ENCODE measurements at regions not wholly inside any gene's neighbourhood (a gene's known extent, or its start where the extent isn't known, plus 50 kb on each side); places are given as distances from the start of the nearest gene placed in this dataset.

- Histone ChIP-seq H3K4me3 (ENCODE audit: insufficient read depth, low read depth, low read length, poor library complexity, severe bottlenecking) (no peak overlapping the region), H3K36me3 (ENCODE audit: control insufficient read depth, insufficient read depth, low read length) (no peaks in the 10 kb centered on the region), H3K9me3 (ENCODE audit: control insufficient read depth, low read length) (no peaks in the 10 kb centered on the region), H3K4me1 (ENCODE audit: control insufficient read depth, insufficient read depth, low read length, poor library complexity, severe bottlenecking) (no peaks in the 10 kb centered on the region), H3K27ac (ENCODE audit: insufficient read depth, low read length, poor library complexity, severe bottlenecking) (no peak overlapping the region), H3K27me3 (replicated peaks; ENCODE audit: control insufficient read depth, insufficient read depth, low read length, poor library complexity, severe bottlenecking) (peaks cover 2% of the 10 kb centered on the region)
- no peak for DNase-seq
Measured at GRCh38 chr1:59007820-59008598, 224.2 kb upstream of the JUN start.

- Histone ChIP-seq H3K9me3 (ENCODE audit: control insufficient read depth, low read length) (no peaks in the 10 kb centered on the region), H3K4me3 (ENCODE audit: insufficient read depth, low read depth, low read length, poor library complexity, severe bottlenecking) (no peak overlapping the region), H3K36me3 (ENCODE audit: control insufficient read depth, insufficient read depth, low read length) (no peaks in the 10 kb centered on the region), H3K27me3 (replicated peaks; ENCODE audit: control insufficient read depth, insufficient read depth, low read length, poor library complexity, severe bottlenecking) (peaks cover 2% of the 10 kb centered on the region), H3K4me1 (ENCODE audit: control insufficient read depth, insufficient read depth, low read length, poor library complexity, severe bottlenecking) (no peaks in the 10 kb centered on the region), H3K27ac (ENCODE audit: insufficient read depth, low read length, poor library complexity, severe bottlenecking) (no peak overlapping the region)
- no peak for DNase-seq
Measured at GRCh38 chr1:59008599-59009347, 224.9 kb upstream of the JUN start.

- no peak overlapping the region for H3K4me3 ChIP-seq (ENCODE audit: insufficient read depth, low read depth, low read length, poor library complexity, severe bottlenecking)
- H3K36me3 ChIP-seq (ENCODE audit: control insufficient read depth, insufficient read depth, low read length), result no peaks in the 10 kb centered on the region
- DNase-seq, result no peak
- H3K4me1 ChIP-seq (ENCODE audit: control insufficient read depth, insufficient read depth, low read length, poor library complexity, severe bottlenecking), result no peaks in the 10 kb centered on the region
- no peak overlapping the region for H3K27ac ChIP-seq (ENCODE audit: insufficient read depth, low read length, poor library complexity, severe bottlenecking)
- H3K27me3 ChIP-seq (replicated peaks; ENCODE audit: control insufficient read depth, insufficient read depth, low read length, poor library complexity, severe bottlenecking), result peaks cover 2% of the 10 kb centered on the region
- H3K9me3 ChIP-seq (ENCODE audit: control insufficient read depth, low read length), result no peaks in the 10 kb centered on the region
Measured at GRCh38 chr1:59011663-59012062, 227.8 kb upstream of the JUN start.

DNA sequence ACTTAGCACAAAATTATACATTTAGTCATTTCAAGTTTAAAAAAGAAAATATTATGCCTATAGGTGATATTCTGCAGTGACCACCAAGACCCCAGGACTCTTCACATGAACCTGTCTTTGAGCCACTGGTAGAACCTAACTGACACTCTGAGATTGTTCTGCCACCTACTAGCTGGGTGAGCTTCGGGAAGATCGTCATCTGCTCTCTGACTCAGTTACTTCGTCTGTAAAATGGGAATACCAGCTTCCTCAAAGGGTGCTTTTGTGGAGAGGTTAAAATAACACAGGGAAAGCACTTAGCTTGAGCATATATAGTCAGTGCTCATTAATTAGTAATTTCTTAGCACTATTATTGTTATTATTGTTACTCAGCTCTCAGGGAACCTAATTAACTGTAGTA, 228.5 kb upstream of the JUN start:
- no peaks in the 10 kb centered on the region for H3K4me1 ChIP-seq (ENCODE audit: control insufficient read depth, insufficient read depth, low read length, poor library complexity, severe bottlenecking)
- no peak for DNase-seq
- no peaks in the 10 kb centered on the region for H3K9me3 ChIP-seq (ENCODE audit: control insufficient read depth, low read length)
- no peak overlapping the region for H3K27ac ChIP-seq (ENCODE audit: insufficient read depth, low read length, poor library complexity, severe bottlenecking)
- no peak overlapping the region for H3K4me3 ChIP-seq (ENCODE audit: insufficient read depth, low read depth, low read length, poor library complexity, severe bottlenecking)
- peaks cover 2% of the 10 kb centered on the region for H3K27me3 ChIP-seq (replicated peaks; ENCODE audit: control insufficient read depth, insufficient read depth, low read length, poor library complexity, severe bottlenecking)
- no peaks in the 10 kb centered on the region for H3K36me3 ChIP-seq (ENCODE audit: control insufficient read depth, insufficient read depth, low read length)

DNA sequence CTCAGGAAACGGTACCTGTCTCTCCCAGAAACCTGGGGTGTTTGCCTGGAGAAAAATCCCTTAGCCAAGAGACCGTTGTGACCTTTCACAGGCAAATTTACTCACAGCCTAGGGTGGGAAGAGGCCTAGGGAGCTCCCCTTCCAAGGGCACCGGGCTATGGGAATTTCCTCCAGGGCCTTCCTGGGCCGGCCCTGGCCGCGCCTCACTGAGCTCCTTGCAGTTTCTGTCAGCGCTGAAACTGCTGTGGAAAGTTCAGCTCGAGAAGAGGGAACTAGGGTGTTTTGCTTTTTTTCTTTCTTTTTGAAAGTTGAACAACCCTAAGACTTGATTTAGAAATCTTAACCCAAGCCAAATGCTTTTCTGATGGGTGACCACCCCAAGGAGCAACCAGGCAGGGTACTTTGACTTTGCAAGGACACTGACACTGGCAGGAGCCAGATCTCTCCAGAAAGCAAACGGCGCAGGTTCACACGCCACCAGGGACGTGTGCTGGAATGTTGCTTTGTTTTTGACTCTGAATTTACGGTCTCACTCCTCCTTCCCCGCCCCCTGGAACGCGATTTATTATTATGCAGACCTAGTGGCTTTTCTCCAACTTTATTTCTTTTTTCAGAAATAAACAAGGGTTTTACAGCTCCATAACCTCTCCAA, 229.6 kb upstream of the JUN start:
- no peaks in the 10 kb centered on the region for H3K36me3 ChIP-seq (ENCODE audit: control insufficient read depth, insufficient read depth, low read length)
- no peaks in the 10 kb centered on the region for H3K9me3 ChIP-seq (ENCODE audit: control insufficient read depth, low read length)
- H3K4me3 ChIP-seq (ENCODE audit: insufficient read depth, low read depth, low read length, poor library complexity, severe bottlenecking), result no peak overlapping the region
- no peaks in the 10 kb centered on the region for H3K4me1 ChIP-seq (ENCODE audit: control insufficient read depth, insufficient read depth, low read length, poor library complexity, severe bottlenecking)
- peaks cover 2% of the 10 kb centered on the region for H3K27me3 ChIP-seq (replicated peaks; ENCODE audit: control insufficient read depth, insufficient read depth, low read length, poor library complexity, severe bottlenecking)
- no peak overlapping the region for H3K27ac ChIP-seq (ENCODE audit: insufficient read depth, low read length, poor library complexity, severe bottlenecking)
- no peak for DNase-seq

GRCh38 chr1:59013928-59014279, 230.1 kb upstream of the JUN start:
- no peak for DNase-seq
- H3K4me3 ChIP-seq (ENCODE audit: insufficient read depth, low read depth, low read length, poor library complexity, severe bottlenecking), result no peak overlapping the region
- no peaks in the 10 kb centered on the region for H3K36me3 ChIP-seq (ENCODE audit: control insufficient read depth, insufficient read depth, low read length)
- H3K27me3 ChIP-seq (replicated peaks; ENCODE audit: control insufficient read depth, insufficient read depth, low read length, poor library complexity, severe bottlenecking), result peaks cover 2% of the 10 kb centered on the region
- no peaks in the 10 kb centered on the region for H3K4me1 ChIP-seq (ENCODE audit: control insufficient read depth, insufficient read depth, low read length, poor library complexity, severe bottlenecking)
- H3K27ac ChIP-seq (ENCODE audit: insufficient read depth, low read length, poor library complexity, severe bottlenecking), result no peak overlapping the region
- H3K9me3 ChIP-seq (ENCODE audit: control insufficient read depth, low read length), result no peaks in the 10 kb centered on the region

DNA sequence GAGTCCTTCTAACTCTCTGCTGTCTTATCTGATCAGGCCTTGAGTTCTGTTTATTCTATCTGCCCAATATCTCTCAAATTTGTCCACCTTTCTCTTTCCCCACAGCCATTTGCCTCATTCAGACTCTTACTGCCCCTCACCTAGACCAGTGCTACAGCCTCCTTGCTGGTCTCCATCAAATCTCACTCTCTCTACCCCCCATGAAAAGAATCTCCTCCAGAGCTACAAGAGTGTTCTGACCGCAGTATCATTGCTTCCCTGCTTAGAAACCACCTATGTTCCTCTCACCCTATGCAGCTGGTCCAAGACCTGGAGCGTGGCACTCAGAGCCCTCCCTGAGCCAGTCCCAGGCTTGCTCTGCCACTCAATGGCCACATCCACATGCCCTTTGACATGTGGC, 231.0 kb upstream of the JUN start:
- no peak for DNase-seq
- H3K27ac ChIP-seq (ENCODE audit: insufficient read depth, low read length, poor library complexity, severe bottlenecking), result no peak overlapping the region
- no peaks in the 10 kb centered on the region for H3K36me3 ChIP-seq (ENCODE audit: control insufficient read depth, insufficient read depth, low read length)
- no peak overlapping the region for H3K4me3 ChIP-seq (ENCODE audit: insufficient read depth, low read depth, low read length, poor library complexity, severe bottlenecking)
- peaks cover 2% of the 10 kb centered on the region for H3K27me3 ChIP-seq (replicated peaks; ENCODE audit: control insufficient read depth, insufficient read depth, low read length, poor library complexity, severe bottlenecking)
- H3K9me3 ChIP-seq (ENCODE audit: control insufficient read depth, low read length), result no peaks in the 10 kb centered on the region
- H3K4me1 ChIP-seq (ENCODE audit: control insufficient read depth, insufficient read depth, low read length, poor library complexity, severe bottlenecking), result peaks cover 3% of the 10 kb centered on the region

- Histone ChIP-seq H3K27ac (ENCODE audit: insufficient read depth, low read length, poor library complexity, severe bottlenecking) (no peak overlapping the region), H3K9me3 (ENCODE audit: control insufficient read depth, low read length) (no peaks in the 10 kb centered on the region), H3K27me3 (replicated peaks; ENCODE audit: control insufficient read depth, insufficient read depth, low read length, poor library complexity, severe bottlenecking) (no peaks in the 10 kb centered on the region), H3K4me3 (ENCODE audit: insufficient read depth, low read depth, low read length, poor library complexity, severe bottlenecking) (no peak overlapping the region), H3K36me3 (ENCODE audit: control insufficient read depth, insufficient read depth, low read length) (no peaks in the 10 kb centered on the region), H3K4me1 (ENCODE audit: control insufficient read depth, insufficient read depth, low read length, poor library complexity, severe bottlenecking) (peaks cover 12% of the 10 kb centered on the region)
- no peak for DNase-seq
Measured at GRCh38 chr1:59015708-59016107, 231.9 kb upstream of the JUN start.

GRCh38 chr1:59016390-59016789, 232.5 kb upstream of the JUN start:
- DNase-seq, result no peak
- H3K4me3 ChIP-seq (ENCODE audit: insufficient read depth, low read depth, low read length, poor library complexity, severe bottlenecking), result no peak overlapping the region
- no peaks in the 10 kb centered on the region for H3K27me3 ChIP-seq (replicated peaks; ENCODE audit: control insufficient read depth, insufficient read depth, low read length, poor library complexity, severe bottlenecking)
- H3K9me3 ChIP-seq (ENCODE audit: control insufficient read depth, low read length), result no peaks in the 10 kb centered on the region
- peaks cover 14% of the 10 kb centered on the region for H3K4me1 ChIP-seq (ENCODE audit: control insufficient read depth, insufficient read depth, low read length, poor library complexity, severe bottlenecking)
- no peaks in the 10 kb centered on the region for H3K36me3 ChIP-seq (ENCODE audit: control insufficient read depth, insufficient read depth, low read length)
- H3K27ac ChIP-seq (ENCODE audit: insufficient read depth, low read length, poor library complexity, severe bottlenecking), result no peak overlapping the region
